GM12872 (cell line): ENCODE measurements at regions not wholly inside any gene's neighbourhood (a gene's known extent, or its start where the extent isn't known, plus 50 kb on each side); places are given as distances from the start of the nearest gene placed in this dataset.

Experiments used
- TF ChIP-seq, protein P1 (sequence below): IDR thresholded peaks from 3 replicates; pipeline ENCODE4 v1.5.1; 2011; ENCODE audit warnings: low read depth, mild to moderate bottlenecking, low read length, moderate library complexity; ENCODE audit not compliant: insufficient read depth

GRCh38 chr12:9509464-9510161 is 98.1 kb downstream of the KLRB1 start:
- TF ChIP-seq, protein P1, sequence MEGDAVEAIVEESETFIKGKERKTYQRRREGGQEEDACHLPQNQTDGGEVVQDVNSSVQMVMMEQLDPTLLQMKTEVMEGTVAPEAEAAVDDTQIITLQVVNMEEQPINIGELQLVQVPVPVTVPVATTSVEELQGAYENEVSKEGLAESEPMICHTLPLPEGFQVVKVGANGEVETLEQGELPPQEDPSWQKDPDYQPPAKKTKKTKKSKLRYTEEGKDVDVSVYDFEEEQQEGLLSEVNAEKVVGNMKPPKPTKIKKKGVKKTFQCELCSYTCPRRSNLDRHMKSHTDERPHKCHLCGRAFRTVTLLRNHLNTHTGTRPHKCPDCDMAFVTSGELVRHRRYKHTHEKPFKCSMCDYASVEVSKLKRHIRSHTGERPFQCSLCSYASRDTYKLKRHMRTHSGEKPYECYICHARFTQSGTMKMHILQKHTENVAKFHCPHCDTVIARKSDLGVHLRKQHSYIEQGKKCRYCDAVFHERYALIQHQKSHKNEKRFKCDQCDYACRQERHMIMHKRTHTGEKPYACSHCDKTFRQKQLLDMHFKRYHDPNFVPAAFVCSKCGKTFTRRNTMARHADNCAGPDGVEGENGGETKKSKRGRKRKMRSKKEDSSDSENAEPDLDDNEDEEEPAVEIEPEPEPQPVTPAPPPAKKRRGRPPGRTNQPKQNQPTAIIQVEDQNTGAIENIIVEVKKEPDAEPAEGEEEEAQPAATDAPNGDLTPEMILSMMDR: no peak

DNA sequence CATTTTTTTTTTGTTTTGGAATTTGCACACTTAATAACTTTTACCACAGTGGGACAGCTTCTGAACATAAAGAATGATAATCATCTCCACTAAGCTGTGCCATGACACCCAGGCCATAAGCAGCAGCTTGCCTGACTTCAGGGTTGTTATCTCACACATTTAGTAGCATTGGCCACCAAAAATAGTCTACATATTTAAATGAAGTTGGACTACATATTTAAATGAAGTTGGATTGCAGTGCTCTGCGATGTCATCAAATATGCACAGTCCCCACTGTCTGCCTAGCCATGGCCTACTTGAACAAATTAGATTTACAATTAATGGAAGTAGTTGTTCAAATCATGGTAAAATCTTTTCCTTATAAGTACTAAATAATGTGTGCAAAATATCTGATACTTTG is 101.0 kb downstream of the KLRB1 start:
- TF ChIP-seq, protein P1: no peak

DNA sequence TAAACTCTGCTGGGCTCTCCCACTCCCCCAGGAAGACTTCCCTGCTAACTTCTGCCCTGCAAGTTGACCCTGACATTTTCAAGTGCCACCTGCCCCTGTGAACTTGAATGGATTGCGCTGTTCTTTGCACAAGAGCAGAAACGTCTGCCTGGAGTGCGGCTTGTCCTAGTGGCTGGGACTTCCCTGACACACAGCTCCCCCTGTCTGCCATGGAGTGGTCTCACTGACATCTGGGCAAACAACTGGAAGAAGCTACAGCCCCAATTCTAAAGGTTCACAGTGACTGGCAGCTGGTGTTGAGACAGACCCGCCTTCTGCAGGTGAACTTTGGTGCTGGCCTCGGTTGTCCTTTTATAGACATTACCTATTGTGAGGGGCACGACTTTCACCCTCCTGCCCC is 138.7 kb downstream of the KLRB1 start:
- TF ChIP-seq, protein P1: peak; percentile 69

DNA sequence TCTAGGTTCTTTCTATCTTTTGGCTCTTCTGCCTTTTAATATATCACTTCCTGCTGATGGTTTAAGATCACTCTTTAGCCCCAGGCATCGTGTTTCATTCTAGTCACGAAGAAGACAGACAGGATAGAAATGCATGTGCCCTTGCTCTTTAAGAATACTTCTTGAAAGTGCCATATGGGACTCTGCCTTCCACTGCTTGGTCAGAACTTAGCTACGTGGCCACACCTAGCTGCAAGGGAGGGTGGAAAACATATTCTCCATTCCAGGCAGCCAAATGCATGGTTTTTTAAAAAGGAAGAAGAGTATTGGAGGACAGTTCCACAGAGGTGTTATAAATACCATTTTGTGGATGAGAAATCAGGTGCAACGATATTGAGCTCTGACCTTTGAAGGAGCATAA is 143.3 kb downstream of the KLRB1 start:
- TF ChIP-seq, protein P1: no peak

GRCh38 chr12:9449181-9449580 is 158.5 kb downstream of the KLRB1 start:
- TF ChIP-seq, protein P1: no peak

GRCh38 chr12:9406564-9407424 is 198.6 kb upstream of the PZP start:
- TF ChIP-seq, protein P1: no peak

DNA sequence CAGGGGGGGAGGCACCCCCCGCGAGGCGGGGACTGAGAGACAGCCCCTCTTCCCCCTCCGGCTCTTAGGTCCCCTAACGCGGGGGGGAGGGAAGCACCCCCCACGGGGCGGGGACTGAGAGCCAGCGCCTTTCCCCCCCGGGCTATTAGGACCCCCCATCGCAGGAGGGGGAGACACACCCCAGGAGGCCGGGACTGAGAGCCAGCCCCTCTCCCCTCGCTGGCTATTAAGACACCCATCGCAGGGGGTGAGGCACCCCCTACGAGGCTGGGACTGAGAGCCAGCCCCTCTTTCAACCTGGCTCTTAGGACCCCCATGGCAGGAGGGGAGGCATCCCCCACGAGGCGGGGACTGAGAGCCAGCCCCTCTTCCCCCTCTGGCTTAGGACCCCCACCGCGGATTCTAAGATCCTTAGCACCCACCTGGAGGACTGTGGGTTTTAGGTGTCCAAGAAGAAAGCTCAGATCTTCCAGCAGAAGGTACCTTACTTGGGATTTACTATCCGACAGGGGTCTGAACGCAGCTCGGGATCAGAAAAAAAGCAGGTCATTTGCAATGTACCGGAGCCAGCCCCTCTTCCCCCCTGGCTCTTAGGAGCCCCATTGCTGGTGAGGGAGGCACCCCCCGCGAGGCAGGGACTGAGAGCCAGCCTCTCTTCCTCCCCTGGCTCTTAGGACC is 197.8 kb upstream of the PZP start:
- TF ChIP-seq, protein P1: no peak
